Endodermal cell (in vitro differentiated cells): ENCODE measurements at regions not wholly inside any gene's neighbourhood (a gene's known extent, or its start where the extent isn't known, plus 50 kb on each side); places are given as distances from the start of the nearest gene placed in this dataset.

ENCODE experiments used
- DNase-seq: peaks from one replicate; pipeline ENCODE4 v3.0.0-alpha.2; 2017
- H3K27ac ChIP-seq: 2 replicates; pipeline ENCODE4 v1.5.1; 2013; ENCODE audit warnings: mild to moderate bottlenecking, low read depth, low read length, moderate library complexity
- H3K27me3 ChIP-seq: 2 replicates; pipeline ENCODE4 v1.6.1; 2013; ENCODE audit warnings: mild to moderate bottlenecking, low read length, moderate library complexity; ENCODE audit not compliant: insufficient read depth, control insufficient read depth, poor library complexity, severe bottlenecking
- H3K36me3 ChIP-seq: 2 replicates; pipeline ENCODE4 v1.7.0; 2013; ENCODE audit warnings: mild to moderate bottlenecking, low read length, moderate library complexity; ENCODE audit not compliant: control insufficient read depth, insufficient read depth
- H3K4me1 ChIP-seq: one replicate; pipeline ENCODE4 v1.7.0; 2013; ENCODE audit warnings: low read length; ENCODE audit not compliant: control insufficient read depth, insufficient read depth
- H3K4me3 ChIP-seq: 2 replicates; pipeline ENCODE4 v1.5.1; 2013; ENCODE audit warnings: mild to moderate bottlenecking, low read length, moderate library complexity
- H3K9ac ChIP-seq: 2 replicates; pipeline ENCODE4 v1.6.1; 2013; ENCODE audit warnings: mild to moderate bottlenecking, low read length, moderate library complexity; ENCODE audit not compliant: poor library complexity, severe bottlenecking; ENCODE audit errors: extremely low read depth
- H3K9me3 ChIP-seq: 2 replicates; pipeline ENCODE4 v1.6.1; 2013; ENCODE audit warnings: mild to moderate bottlenecking, low read length, moderate library complexity; ENCODE audit not compliant: control insufficient read depth
- H3K27ac Mint-ChIP-seq: 2 replicates; pipeline ENCODE4 v1.8.0; 2020; ENCODE audit warnings: mixed read lengths
- H3K27me3 Mint-ChIP-seq: 2 replicates; pipeline ENCODE4 v1.8.0; 2021; ENCODE audit warnings: mild to moderate bottlenecking, mixed read lengths; ENCODE audit not compliant: insufficient read depth
- H3K36me3 Mint-ChIP-seq: 2 replicates; pipeline ENCODE4 v1.8.0; 2020; ENCODE audit warnings: low read depth, mixed read lengths
- H3K4me1 Mint-ChIP-seq: 2 replicates; pipeline ENCODE4 v1.8.0; 2020; ENCODE audit warnings: mixed read lengths
- H3K4me3 Mint-ChIP-seq: 2 replicates; pipeline ENCODE4 v1.8.0; 2020; ENCODE audit warnings: mild to moderate bottlenecking, moderate library complexity, mixed read lengths
- H3K9me3 Mint-ChIP-seq: 2 replicates; pipeline ENCODE4 v1.8.0; 2020; ENCODE audit warnings: mild to moderate bottlenecking, mixed read lengths
- CTCF ChIP-seq: fragments of 200-600 bp; sonication (generic); conservative IDR thresholded peaks from 2 replicates; pipeline ENCODE4 v1.5.0; 2021; ENCODE audit warnings: antibody characterized with exemption, mild to moderate bottlenecking
- WGBS, 2 experiments: methylation state at CpG; one replicate each; pipeline versions ENCODE4 v1.1.5 to v1.1.7; 2013; ENCODE audit warnings: missing lambda C conversion rate in 2 of 2, mixed read lengths in 1 of 2; ENCODE audit not compliant: insufficient coverage in 1 of 2, insufficient read length in 1 of 2; 5-methylcytosine and 5-hydroxymethylcytosine counted together

- no peak overlapping the region for H3K27ac Mint-ChIP-seq
- H3K27me3 Mint-ChIP-seq, result peaks cover 72% of the 10 kb centered on the region
- H3K9ac ChIP-seq, result no peak overlapping the region
- H3K4me1 ChIP-seq, result no peaks in the 10 kb centered on the region
- TF ChIP-seq CTCF, result no peak
- H3K27ac ChIP-seq, result no peak overlapping the region
- H3K36me3 Mint-ChIP-seq, result no peaks in the 10 kb centered on the region
- peaks cover 20% of the 10 kb centered on the region for H3K4me1 Mint-ChIP-seq
- no peak overlapping the region for H3K4me3 Mint-ChIP-seq
- no peaks in the 10 kb centered on the region for H3K9me3 Mint-ChIP-seq
- peak; percentile 37 for DNase-seq
- peaks cover 34% of the 10 kb centered on the region for H3K27me3 ChIP-seq
- peaks cover 5% of the 10 kb centered on the region for H3K36me3 ChIP-seq
- H3K4me3 ChIP-seq, result no peak overlapping the region
- 81 to 90% methylated on average over 3 to 5 of the region's 5 CpGs for WGBS, 2 experiments
- no peaks in the 10 kb centered on the region for H3K9me3 ChIP-seq
Observed at GRCh38 chr1:53380296-53380695, 52.4 kb upstream of the LRP8 start.

- Histone ChIP-seq H3K9ac (no peak overlapping the region), H3K9me3 (no peaks in the 10 kb centered on the region), H3K4me3 (no peak overlapping the region), H3K27ac (no peak overlapping the region), H3K36me3 (peaks cover 5% of the 10 kb centered on the region), H3K4me1 (no peaks in the 10 kb centered on the region), H3K27me3 (peaks cover 34% of the 10 kb centered on the region)
- Mint-ChIP-seq H3K36me3 (no peaks in the 10 kb centered on the region), H3K9me3 (no peaks in the 10 kb centered on the region), H3K4me1 (peaks cover 23% of the 10 kb centered on the region), H3K27me3 (peaks cover 72% of the 10 kb centered on the region), H3K4me3 (no peak overlapping the region), H3K27ac (no peak overlapping the region)
- TF ChIP-seq CTCF, result no peak
- 89 to 95% methylated on average over 4 to 8 of the region's 8 CpGs for WGBS, 2 experiments
- no peak for DNase-seq
Observed at GRCh38 chr1:53381790-53382401, 54.0 kb upstream of the LRP8 start.

GRCh38 chr1:53383136-53383870 lies 55.4 kb upstream of the LRP8 start:
- H3K4me1 ChIP-seq, result no peaks in the 10 kb centered on the region
- no peak for TF ChIP-seq CTCF
- 96% methylated on average over 9 to 10 of the region's 10 CpGs for WGBS, 2 experiments
- no peak overlapping the region for H3K27ac Mint-ChIP-seq
- no peak overlapping the region for H3K4me3 Mint-ChIP-seq
- peaks cover 23% of the 10 kb centered on the region for H3K4me1 Mint-ChIP-seq
- H3K9me3 Mint-ChIP-seq, result peaks cover 2% of the 10 kb centered on the region
- no peak for DNase-seq
- H3K4me3 ChIP-seq, result no peak overlapping the region
- H3K27me3 Mint-ChIP-seq, result peaks cover 64% of the 10 kb centered on the region
- no peak overlapping the region for H3K9ac ChIP-seq
- peaks cover 34% of the 10 kb centered on the region for H3K27me3 ChIP-seq
- peaks cover 5% of the 10 kb centered on the region for H3K36me3 ChIP-seq
- H3K27ac ChIP-seq, result no peak overlapping the region
- no peaks in the 10 kb centered on the region for H3K36me3 Mint-ChIP-seq
- H3K9me3 ChIP-seq, result peaks cover 11% of the 10 kb centered on the region
